GM18951 (cell line): ENCODE measurements at regions not wholly inside any gene's neighbourhood (a gene's known extent, or its start where the extent isn't known, plus 50 kb on each side); places are given as distances from the start of the nearest gene placed in this dataset.
"Not testable (repeated sequence)": the region's sequence is repeated elsewhere in the genome, so short reads cannot be mapped to it uniquely, and the experiment has no call there.

ENCODE experiments used
- POLR2A ChIP-seq: IDR thresholded peaks from 4 replicates; pipeline ENCODE4 v1.6.1; 2011; ENCODE audit warnings: mild to moderate bottlenecking; ENCODE audit not compliant: insufficient read length, insufficient read depth; ENCODE audit errors: extremely low read depth
- in situ Hi-C: fragments of 300-500 bp; cut with MboI; formaldehyde crosslinking; loops from one replicate; pipeline ENCODE4 v1.12.0; 2022; ENCODE audit warnings: low sequenced_read_pairs, mixed read lengths, inconsistent platforms; ENCODE audit not compliant: unreplicated experiment

GRCh38 chr2:105522645-105523044, 123.8 kb upstream of the FHL2 start:
- in situ Hi-C loops: loop anchor here (5.0 kb wide), 1 partner anchor 150 kb away; no protein-coding TSS in a partner anchor

GRCh38 chr2:105521616-105522015, 122.8 kb upstream of the FHL2 start:
- TF ChIP-seq POLR2A: no peak
- in situ Hi-C loops: loop anchor here (5.0 kb wide), 1 partner anchor 149 kb away; no protein-coding TSS in a partner anchor

More at GRCh38 chr2:105522645-105523044, 123.8 kb upstream of the FHL2 start:
- TF ChIP-seq POLR2A: no peak

- no peak for TF ChIP-seq POLR2A
- in situ Hi-C loops: loop anchor here (5.0 kb wide), 1 partner anchor 149 kb away; no protein-coding TSS in a partner anchor
Measured at GRCh38 chr2:105521176-105521575, 122.3 kb upstream of the FHL2 start.

GRCh38 chr2:105519516-105519915, 120.7 kb upstream of the FHL2 start:
- in situ Hi-C loops: no loop called here
- no peak for TF ChIP-seq POLR2A

- in situ Hi-C loops: no loop called here
Measured at GRCh38 chr2:105518897-105519296, 120.0 kb upstream of the FHL2 start.

DNA sequence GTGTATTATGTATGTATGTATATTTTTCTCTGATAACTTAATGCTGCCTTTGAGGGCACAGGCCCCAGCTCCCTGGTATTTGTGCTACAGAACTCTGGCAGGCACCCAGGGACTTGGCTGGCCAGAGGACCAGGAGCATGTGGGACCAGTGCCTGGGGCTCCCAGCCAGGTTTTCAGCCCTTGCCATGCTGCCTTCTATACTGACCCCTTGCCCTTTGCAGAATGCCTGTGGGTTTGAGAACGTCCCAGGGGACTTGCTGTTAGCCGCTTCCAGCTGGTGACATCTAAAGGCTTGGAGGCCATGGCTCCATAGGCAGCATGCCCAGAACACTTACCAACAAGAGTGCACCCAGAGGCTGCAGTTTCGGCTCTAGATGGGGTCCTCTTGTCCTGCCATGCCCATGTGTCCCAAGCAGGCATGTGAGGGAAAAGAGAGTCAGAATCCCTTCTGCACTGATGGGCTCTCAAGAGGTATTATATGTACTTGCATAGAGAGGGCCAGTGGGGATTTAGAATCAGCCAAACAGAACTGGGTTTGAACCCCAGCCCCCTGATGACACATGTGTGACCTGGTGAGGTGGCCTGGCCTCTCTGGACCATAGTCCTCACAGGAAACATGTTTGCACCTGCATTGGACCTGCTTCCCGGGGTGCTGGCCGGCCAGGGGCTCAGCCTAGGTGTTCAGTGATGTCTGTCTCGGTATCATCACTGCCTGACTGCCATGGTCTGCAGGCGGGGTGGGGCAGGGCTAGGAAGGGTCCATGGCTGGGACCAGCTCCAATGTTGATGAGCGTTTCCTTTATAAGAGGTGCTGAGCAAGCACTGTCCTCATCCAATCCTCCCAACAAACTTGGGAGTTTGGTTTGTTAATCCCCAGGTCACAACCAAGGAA, 119.2 kb upstream of the FHL2 start:
- no peak for TF ChIP-seq POLR2A
- in situ Hi-C loops: no loop called here

More at GRCh38 chr2:105518897-105519296, 120.0 kb upstream of the FHL2 start:
- no peak for TF ChIP-seq POLR2A

DNA sequence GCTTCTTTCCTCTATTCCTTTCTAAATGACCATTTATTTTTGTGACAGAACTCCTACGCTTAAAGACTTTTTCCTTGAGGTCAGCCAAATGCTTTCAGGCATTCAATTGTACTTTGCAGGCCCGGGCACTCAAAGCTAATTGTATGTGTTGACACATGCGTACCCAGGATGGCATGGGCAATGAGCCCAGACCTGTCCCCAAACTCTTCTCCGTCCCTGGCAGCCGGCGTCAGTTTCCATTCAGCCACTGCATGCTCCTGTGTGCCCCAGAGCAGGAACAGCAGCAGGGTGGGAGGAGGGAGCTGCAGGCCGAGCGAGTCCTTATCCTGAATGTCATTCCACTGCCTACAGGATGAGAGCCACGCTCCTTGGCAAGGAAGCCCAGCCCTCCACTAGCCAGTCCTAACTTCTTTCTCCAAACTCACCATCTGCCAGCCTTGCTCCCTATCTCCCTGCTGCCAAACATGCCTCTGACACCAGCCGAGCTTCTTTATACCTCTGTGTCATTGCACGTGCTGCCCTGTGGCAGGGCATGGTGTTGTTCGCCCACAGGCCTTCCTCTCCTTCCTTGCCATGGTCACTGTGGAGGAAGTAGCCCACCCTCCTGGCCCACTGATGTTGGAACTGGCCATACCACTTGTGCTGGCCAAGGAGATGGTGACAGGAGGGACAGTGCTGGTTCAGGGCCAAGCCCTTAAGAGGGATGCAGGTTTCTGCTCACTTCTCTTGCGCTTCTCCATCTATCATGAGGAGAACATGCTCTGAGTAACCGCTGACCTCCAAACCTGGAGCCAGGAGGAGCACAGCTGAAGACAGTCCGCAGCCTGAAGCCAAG, 116.9 kb upstream of the FHL2 start:
- TF ChIP-seq POLR2A: no peak
- in situ Hi-C loops: no loop called here

GRCh38 chr2:105514576-105514975, 115.7 kb upstream of the FHL2 start:
- no peak for TF ChIP-seq POLR2A
- in situ Hi-C loops: no loop called here

DNA sequence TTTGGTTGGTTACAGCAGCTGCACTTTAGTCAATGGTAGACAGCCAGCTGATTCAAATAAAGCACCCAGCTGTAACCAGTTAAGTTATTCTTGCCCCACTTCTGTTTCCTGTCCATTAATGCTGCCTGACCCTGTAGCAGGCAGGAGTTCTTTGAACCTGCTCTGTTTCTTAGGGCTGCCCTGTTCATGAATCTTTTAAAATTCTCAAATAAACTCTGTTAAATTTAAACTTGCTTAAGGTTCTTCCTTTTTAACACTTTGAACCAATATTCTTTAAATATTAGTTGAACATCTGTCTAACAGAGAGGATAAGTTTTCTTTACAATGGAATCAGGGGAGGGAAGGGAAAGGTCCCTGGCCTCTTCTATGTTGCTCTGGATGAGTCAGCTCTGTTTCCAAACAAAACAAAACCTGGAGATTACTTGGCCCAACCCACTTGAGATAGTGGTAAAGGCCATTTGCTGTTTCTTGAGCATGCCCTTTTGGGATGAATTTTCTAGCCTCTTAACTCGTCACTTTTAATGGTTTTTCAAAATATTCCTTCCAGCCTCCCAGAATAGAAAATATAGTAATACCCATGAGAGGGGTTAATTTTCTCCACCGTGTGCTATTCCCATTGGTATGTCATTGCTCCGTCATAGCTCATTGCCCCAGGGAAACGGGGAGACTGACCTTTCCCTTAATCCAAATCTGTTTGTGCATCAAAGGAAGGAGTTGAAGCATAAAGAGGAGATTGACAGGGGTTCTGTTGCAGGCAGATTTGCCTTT, 112.1 kb upstream of the FHL2 start:
- no peak for TF ChIP-seq POLR2A
- in situ Hi-C loops: no loop called here

DNA sequence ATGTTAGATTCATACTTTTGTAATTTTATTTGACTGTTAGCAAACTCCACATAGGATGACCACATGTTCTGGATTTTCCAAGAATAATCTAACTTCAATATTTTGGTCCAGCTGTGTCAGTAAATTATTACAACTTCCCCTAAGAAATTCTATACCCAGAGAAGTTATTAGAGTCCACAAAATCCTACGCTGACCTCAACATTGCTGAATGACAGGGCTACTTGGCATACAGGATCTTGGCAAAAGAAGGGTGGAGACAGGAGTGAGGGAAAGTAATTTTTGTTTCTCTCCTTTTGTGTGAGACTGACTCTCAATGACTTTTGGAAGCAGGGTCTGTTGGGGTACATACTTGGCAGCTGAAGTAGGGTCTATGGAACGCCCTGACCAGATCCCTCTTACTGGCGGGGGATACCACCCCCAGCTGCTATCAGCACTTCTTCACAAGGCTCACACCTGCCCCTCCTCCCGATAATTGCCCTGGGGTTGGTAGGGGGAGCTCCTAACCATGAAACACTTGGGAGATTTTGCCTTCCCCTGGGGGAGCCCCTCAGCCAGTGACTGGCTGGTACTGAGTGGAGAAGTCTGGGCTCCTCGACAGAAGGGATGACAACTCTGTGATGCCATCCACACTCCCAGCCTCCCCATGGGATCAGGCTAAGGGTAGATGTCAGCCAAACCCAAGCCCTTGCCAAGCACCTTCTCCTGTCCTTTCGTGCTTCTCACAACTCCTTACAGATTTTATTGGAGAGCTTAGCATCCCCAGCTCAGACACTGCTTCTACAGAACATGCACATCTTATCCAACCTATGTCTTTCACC, 110.6 kb upstream of the FHL2 start:
- no peak for TF ChIP-seq POLR2A
- in situ Hi-C loops: no loop called here

DNA sequence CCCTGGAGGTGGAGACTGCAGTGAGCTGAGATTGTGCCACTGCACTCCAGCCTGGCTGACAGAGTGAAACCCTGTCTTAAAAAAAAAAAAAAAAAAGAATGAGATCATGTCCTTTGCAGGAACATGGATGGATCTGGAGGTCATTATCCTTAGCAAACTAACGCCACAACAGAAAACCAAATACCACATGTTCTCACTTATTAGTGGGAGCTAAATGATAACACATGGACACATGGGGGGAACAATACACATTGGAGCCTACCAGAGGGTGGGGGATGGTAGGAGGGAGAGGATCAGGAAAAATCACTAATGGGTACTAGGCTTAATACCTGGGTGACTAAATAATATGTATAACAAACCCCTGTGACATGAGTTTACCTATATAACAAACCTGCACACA, 108.0 kb upstream of the FHL2 start:
- in situ Hi-C loops: not testable (repeated sequence)

DNA sequence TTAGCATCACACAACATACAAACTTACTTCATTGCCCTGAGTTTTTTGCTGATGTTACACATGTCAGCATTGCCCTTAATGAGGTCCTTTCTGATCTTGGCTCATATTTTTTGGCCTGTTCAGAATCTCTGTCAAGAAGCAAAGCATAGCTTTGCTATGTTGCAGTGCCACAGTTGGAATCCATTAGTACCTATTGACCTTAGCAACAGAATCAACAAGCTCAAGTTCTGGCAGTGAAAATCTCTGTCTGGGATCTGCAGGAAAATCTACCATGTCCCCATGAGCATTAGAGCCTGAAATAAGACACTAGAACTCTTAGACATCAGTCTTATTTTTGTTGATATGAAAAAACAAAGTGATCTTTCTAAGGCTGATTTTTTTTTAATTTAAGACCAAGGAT, 105.6 kb upstream of the FHL2 start:
- in situ Hi-C loops: no loop called here
- TF ChIP-seq POLR2A: no peak
